Natural killer cell (primary cell): ENCODE measurements at regions not wholly inside any gene's neighbourhood (a gene's known extent, or its start where the extent isn't known, plus 50 kb on each side); places are given as distances from the start of the nearest gene placed in this dataset.
"Not testable (repeated sequence)": the region's sequence is repeated elsewhere in the genome, so short reads cannot be mapped to it uniquely, and the experiment has no call there.

Experiments
- ATAC-seq, 3 donors: fragments of 150-1000 bp in 2 of 3; fragments of 200-7000 bp in 1 of 3; cut with Tn5 transposase; 1 replicate in 1 of 3; 2 replicates in 2 of 3; pipeline ENCODE4 v1.10.0; 2021; ENCODE audit warnings: mild to moderate bottlenecking in 2 of 3, moderate library complexity in 2 of 3
- DNase-seq, 2 donors: peaks; one replicate each; pipeline versions ENCODE4 v3.0.0 to v3.0.0-alpha.2; 2013 to 2021; ENCODE audit warnings: mixed read lengths in 1 of 2
- H3K27ac ChIP-seq: one replicate; pipeline ENCODE4 v1.5.1; 2013; ENCODE audit warnings: mild to moderate bottlenecking, low read length
- H3K27me3 ChIP-seq: one replicate; pipeline ENCODE4 v1.6.1; 2013; ENCODE audit warnings: low read length; ENCODE audit not compliant: control insufficient read depth, insufficient read depth
- H3K36me3 ChIP-seq: one replicate; pipeline ENCODE4 v1.6.1; 2013; ENCODE audit warnings: low read length; ENCODE audit not compliant: control insufficient read depth, insufficient read depth
- H3K4me1 ChIP-seq: one replicate; pipeline ENCODE4 v1.6.1; 2013; ENCODE audit warnings: low read length; ENCODE audit not compliant: control insufficient read depth, insufficient read depth
- H3K4me3 ChIP-seq: one replicate; pipeline ENCODE4 v1.5.1; 2013; ENCODE audit warnings: low read length
- H3K9me3 ChIP-seq: one replicate; pipeline ENCODE4 v1.6.1; 2013; ENCODE audit warnings: low read length; ENCODE audit not compliant: control insufficient read depth, insufficient read depth
- H3K27ac Mint-ChIP-seq, 2 donors: one replicate each; pipeline ENCODE4 v1.8.0; 2022; ENCODE audit warnings: mild to moderate bottlenecking in 2 of 2, mixed read lengths in 2 of 2, moderate library complexity in 1 of 2
- H3K27me3 Mint-ChIP-seq, 2 donors: one replicate each; pipeline ENCODE4 v1.8.0; 2022; ENCODE audit warnings: low read depth in 2 of 2, mixed read lengths in 2 of 2
- H3K36me3 Mint-ChIP-seq: one replicate; pipeline ENCODE4 v1.8.0; 2022; ENCODE audit warnings: mixed read lengths
- H3K4me1 Mint-ChIP-seq, 2 donors: one replicate each; pipeline ENCODE4 v1.8.0; 2022; ENCODE audit warnings: mixed read lengths in 2 of 2
- H3K4me3 Mint-ChIP-seq: one replicate; pipeline ENCODE4 v1.8.0; 2022; ENCODE audit warnings: mild to moderate bottlenecking, moderate library complexity, mixed read lengths
- H3K9me3 Mint-ChIP-seq, 2 donors: one replicate each; pipeline ENCODE4 v1.8.0; 2022; ENCODE audit warnings: mixed read lengths in 2 of 2
- WGBS: methylation state at CpG from one replicate; pipeline ENCODE4 v1.1.7; 2013; ENCODE audit warnings: missing lambda C conversion rate; ENCODE audit not compliant: insufficient coverage; 5-methylcytosine and 5-hydroxymethylcytosine counted together
- intact Hi-C: fragments of 100-400 bp; cut with micrococcal nuclease; formaldehyde crosslinking; loops from one replicate; pipeline ENCODE4 v1.14.2; 2022
- TF ChIP-seq, protein P1 (sequence below): fragments of 200-600 bp; IDR thresholded peaks from one replicate; pipeline ENCODE4 v1.8.0; 2022; ENCODE audit warnings: antibody characterized with exemption

DNA sequence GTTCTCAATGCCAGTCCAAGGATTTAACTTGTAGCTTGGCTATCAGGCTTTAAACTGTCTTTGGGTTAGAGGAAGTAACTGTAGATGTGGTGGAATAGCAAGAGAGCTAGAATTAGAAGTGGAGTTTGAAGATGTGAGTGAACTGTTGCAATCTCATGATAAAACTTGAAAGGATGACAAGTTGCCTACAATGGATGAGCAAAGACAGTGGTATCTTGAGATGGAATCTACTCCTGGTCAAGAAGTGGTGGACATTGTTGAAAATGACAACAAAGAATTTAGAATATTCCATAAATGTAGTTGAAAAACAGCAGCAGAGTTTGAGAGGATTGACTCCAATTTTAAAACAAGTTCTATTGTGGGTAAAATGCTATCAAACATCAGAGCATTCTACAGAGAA is 199.0 kb downstream of the DUSP6 start:
- no peak overlapping the region for H3K4me3 Mint-ChIP-seq
- H3K9me3 Mint-ChIP-seq: peaks cover 3 to 4% of the 10 kb centered on the region in 2 donors
- H3K27ac Mint-ChIP-seq: no peak overlapping the region
- H3K27me3 Mint-ChIP-seq: no peaks in the 10 kb centered on the region
- Histone ChIP-seq H3K9me3 (peaks cover 2% of the 10 kb centered on the region), H3K4me1 (no peaks in the 10 kb centered on the region), H3K27me3 (no peaks in the 10 kb centered on the region), H3K36me3 (no peaks in the 10 kb centered on the region), H3K4me3 (no peak overlapping the region), H3K27ac (no peak overlapping the region)
- TF ChIP-seq, protein P1, sequence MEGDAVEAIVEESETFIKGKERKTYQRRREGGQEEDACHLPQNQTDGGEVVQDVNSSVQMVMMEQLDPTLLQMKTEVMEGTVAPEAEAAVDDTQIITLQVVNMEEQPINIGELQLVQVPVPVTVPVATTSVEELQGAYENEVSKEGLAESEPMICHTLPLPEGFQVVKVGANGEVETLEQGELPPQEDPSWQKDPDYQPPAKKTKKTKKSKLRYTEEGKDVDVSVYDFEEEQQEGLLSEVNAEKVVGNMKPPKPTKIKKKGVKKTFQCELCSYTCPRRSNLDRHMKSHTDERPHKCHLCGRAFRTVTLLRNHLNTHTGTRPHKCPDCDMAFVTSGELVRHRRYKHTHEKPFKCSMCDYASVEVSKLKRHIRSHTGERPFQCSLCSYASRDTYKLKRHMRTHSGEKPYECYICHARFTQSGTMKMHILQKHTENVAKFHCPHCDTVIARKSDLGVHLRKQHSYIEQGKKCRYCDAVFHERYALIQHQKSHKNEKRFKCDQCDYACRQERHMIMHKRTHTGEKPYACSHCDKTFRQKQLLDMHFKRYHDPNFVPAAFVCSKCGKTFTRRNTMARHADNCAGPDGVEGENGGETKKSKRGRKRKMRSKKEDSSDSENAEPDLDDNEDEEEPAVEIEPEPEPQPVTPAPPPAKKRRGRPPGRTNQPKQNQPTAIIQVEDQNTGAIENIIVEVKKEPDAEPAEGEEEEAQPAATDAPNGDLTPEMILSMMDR: no peak
- ATAC-seq: no peak
- DNase-seq: no peak
- no peaks in the 10 kb centered on the region for H3K36me3 Mint-ChIP-seq
- intact Hi-C loops: no loop called here
- peaks cover 7 to 8% of the 10 kb centered on the region in 2 donors for H3K4me1 Mint-ChIP-seq

DNA sequence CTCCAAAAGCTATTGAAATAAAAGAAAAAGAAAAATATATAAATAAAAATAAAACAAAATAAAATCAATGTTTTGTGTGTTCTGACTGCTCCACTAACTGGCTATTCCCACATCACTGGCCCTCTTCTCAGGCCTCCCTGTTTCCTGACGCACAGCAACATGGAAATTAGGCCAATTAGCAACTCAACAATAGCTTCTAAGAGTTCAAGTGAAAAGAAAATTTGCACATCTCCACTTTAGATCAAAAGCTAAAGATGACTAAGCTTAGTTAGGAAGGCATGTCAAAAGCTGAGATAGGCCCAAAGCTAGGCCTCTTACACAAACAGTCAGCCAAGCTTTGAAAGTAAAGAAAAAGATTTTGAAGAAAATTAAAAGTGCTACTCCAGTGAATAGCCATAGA is 200.8 kb downstream of the DUSP6 start:
- no peaks in the 10 kb centered on the region for H3K36me3 ChIP-seq
- H3K4me1 ChIP-seq: no peaks in the 10 kb centered on the region
- intact Hi-C loops: no loop called here
- DNase-seq (no peak), ATAC-seq (no peak)
- Mint-ChIP-seq H3K4me1 (peaks cover 0 to 3% of the 10 kb centered on the region in 2 donors), H3K4me3 (no peak overlapping the region), H3K27ac (no peak overlapping the region), H3K36me3 (no peaks in the 10 kb centered on the region), H3K9me3 (peaks cover 3 to 4% of the 10 kb centered on the region in 2 donors), H3K27me3 (no peaks in the 10 kb centered on the region)
- H3K27ac ChIP-seq: no peak overlapping the region
- no peak overlapping the region for H3K4me3 ChIP-seq
- H3K27me3 ChIP-seq: no peaks in the 10 kb centered on the region
- WGBS: 100% methylated on average over 1 of the region's 1 CpG
- peaks cover 2% of the 10 kb centered on the region for H3K9me3 ChIP-seq
- TF ChIP-seq, protein P1: no peak

DNA sequence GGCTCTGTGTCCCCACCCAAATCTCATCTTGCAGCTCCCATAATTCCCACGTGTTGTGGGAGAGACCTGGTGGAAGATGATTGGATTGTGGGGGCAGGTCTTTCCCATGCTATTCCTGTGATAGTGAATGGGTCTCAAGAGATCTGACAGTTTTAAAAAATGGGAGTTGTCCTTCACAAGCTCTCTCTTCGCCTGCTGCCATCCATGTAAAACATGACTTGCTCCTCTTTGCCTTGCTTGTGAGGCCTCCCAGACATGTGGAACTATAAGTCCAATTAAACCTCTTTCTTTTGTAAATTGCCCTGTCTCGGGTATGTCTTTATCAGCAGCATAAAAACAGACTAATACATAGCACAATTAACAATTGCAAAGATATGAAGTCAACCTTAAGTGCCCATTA is 201.5 kb downstream of the DUSP6 start:
- H3K36me3 Mint-ChIP-seq, H3K4me1 Mint-ChIP-seq, H3K4me3 ChIP-seq, H3K27me3 ChIP-seq, ATAC-seq, H3K36me3 ChIP-seq, H3K9me3 ChIP-seq, H3K9me3 Mint-ChIP-seq, H3K27me3 Mint-ChIP-seq, DNase-seq, H3K4me3 Mint-ChIP-seq, H3K4me1 ChIP-seq, H3K27ac ChIP-seq, intact Hi-C loops, H3K27ac Mint-ChIP-seq: not testable (repeated sequence)
- 83% methylated on average over 2 of the region's 3 CpGs for WGBS

DNA sequence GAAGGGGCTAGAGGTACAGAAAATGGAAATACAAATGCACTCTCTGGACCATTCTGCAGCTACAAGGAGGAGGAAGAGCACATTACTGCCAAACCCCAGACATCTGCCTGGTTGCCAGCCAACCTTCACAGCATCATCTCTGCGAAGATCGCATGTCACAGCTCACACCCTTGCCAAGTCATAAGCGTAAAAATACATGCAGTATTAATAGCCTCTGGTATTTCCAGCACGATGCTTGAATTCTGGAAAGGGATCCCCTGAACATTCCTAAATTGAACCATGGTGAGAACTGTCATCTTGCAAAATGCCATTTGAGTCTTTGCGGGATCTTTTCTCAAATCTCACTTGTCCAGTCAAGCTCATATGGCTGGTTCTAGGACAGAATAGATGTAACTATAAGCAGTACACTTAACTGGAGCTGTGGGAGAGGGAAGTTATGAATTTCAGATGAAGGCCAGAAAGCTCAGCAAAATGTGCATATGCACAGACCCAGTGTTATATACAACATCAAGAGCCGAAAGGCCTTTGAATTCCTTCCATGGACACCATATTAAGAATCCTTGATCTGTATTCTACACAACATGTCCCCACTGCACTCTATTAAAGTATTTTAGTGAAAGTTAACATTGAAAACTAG is 211.6 kb downstream of the DUSP6 start:
- Mint-ChIP-seq H3K4me3 (no peak overlapping the region), H3K27ac (no peak overlapping the region), H3K36me3 (no peaks in the 10 kb centered on the region), H3K9me3 (no peaks in the 10 kb centered on the region), H3K27me3 (no peaks in the 10 kb centered on the region), H3K4me1 (no peaks in the 10 kb centered on the region)
- Histone ChIP-seq H3K9me3 (no peaks in the 10 kb centered on the region), H3K4me1 (no peaks in the 10 kb centered on the region), H3K27me3 (no peaks in the 10 kb centered on the region), H3K36me3 (no peaks in the 10 kb centered on the region), H3K27ac (no peak overlapping the region), H3K4me3 (no peak overlapping the region)
- TF ChIP-seq, protein P1: no peak
- ATAC-seq (no peak), DNase-seq (no peak)
- intact Hi-C loops: no loop called here
- WGBS: 95% methylated on average over 6 of the region's 6 CpGs
